KOPT-K1 (cell line): ENCODE measurements at regions not wholly inside any gene's neighbourhood (a gene's known extent, or its start where the extent isn't known, plus 50 kb on each side); places are given as distances from the start of the nearest gene placed in this dataset.
"Not testable (repeated sequence)": the region's sequence is repeated elsewhere in the genome, so short reads cannot be mapped to it uniquely, and the experiment has no call there.

ENCODE experiments used
- H3K27ac ChIP-seq: fragments of 200-600 bp; sonication (generic); 2 replicates; pipeline ENCODE4 v1.5.1; 2016; ENCODE audit warnings: antibody characterized with exemption, mild to moderate bottlenecking, low read depth, low read length; ENCODE audit not compliant: poor library complexity, severe bottlenecking
- H3K36me3 ChIP-seq: fragments of 200-600 bp; sonication (generic); 2 replicates; pipeline ENCODE4 v1.5.1; 2017; ENCODE audit warnings: antibody characterized with exemption, mild to moderate bottlenecking, low read length, moderate library complexity; ENCODE audit not compliant: insufficient read depth
- H3K9me3 ChIP-seq: fragments of 200-600 bp; sonication (generic); 2 replicates; pipeline ENCODE4 v1.5.1; 2017; ENCODE audit warnings: antibody characterized with exemption, low read length, mild to moderate bottlenecking; ENCODE audit not compliant: insufficient read depth, poor library complexity, severe bottlenecking

DNA sequence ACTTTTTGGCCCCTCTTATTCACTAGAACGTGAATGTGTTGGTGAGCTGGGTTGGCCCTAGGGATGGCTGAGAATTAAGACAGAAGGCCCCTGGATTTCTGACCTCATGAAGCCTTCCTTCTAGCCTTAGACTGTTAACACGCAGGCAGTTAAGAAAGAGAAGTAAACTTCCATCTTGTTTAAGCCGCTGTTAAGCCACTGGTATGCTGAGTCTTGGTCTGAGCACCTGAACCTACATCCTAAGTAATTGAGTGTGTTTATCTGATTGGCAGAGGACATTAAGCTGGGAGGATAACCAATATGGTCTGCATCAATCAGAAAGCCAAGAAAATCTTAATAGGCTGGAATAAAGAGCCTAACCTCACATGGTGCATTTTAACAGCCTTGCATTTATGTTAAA is 535.0 kb upstream of the ARID1B start:
- Histone ChIP-seq H3K9me3 (no peaks in the 10 kb centered on the region), H3K36me3 (no peaks in the 10 kb centered on the region), H3K27ac (no peak overlapping the region)

DNA sequence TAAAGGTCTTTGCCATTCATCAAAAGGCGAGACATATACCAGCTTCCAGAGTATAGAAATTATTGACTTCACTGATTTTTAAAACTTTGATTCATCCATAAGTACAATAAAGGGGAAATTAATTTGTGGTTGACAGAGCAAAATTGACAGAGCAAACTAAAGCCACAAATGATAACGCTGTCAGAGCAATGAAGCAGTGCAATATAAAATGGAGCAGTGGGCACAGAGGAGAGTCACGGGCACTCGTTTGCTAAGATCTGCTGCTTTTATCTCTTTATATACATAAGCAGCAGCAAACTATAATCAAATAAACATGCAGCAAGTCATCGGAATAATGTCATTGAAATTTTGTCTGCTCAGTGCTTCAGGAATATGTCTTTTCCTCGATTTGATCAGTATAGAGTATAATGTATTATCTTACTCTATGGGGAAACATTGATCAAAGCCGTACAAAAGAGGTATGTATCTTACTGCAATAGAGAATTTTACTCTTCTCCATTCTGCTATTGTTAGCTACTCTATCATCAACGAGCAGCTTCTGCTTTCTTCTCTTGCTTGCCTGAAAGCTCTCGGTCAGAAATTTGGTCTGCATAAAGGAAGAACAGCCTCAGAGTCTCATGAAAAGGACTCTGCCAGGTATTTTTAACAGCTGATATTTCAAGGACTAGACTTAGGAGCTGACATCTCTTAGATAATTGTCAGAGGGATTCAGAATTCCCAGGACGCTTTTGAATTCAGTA is 546.0 kb upstream of the ARID1B start:
- Histone ChIP-seq H3K36me3 (no peaks in the 10 kb centered on the region), H3K9me3 (no peaks in the 10 kb centered on the region), H3K27ac (no peak overlapping the region)

DNA sequence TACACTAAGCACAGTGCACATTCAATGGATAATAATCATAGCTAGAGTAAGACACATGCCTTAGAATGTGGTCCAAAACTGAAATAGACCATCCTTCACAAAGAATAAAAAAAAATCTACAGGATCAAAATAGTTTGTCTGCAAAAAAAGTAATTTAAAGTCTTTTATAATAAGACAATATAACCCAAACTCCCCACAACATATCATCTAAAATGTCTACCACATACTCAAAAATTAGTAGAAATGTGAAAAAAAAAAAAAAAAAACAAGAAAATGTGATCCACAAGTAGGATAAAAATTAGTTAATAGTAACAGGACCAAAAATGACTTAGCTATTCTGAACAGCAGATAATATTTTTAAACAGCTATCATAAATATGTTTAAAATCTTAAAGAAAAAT is 557.2 kb upstream of the ARID1B start:
- H3K27ac ChIP-seq, result no peak overlapping the region
- H3K9me3 ChIP-seq, result peaks cover 5% of the 10 kb centered on the region
- H3K36me3 ChIP-seq, result no peaks in the 10 kb centered on the region

DNA sequence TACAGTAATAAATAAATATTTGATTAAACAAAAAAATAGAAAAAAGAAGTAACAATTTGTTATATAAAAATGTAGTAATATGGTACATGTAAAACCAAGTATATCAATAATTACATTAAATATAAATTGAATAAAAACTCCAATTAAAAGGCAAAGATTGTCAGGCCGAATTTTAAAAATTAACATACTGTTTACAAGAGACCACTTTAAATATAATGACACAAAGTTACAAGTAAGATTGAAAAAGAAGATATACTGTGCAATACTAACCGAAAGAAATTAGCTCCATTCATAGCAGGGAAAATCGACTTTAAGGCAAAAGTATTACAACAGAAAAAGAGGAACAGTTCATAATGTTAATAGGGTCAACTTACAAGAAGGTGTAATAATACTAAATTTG is 571.5 kb upstream of the ARID1B start:
- Histone ChIP-seq H3K9me3 (no peaks in the 10 kb centered on the region), H3K36me3 (no peaks in the 10 kb centered on the region), H3K27ac (no peak overlapping the region)

DNA sequence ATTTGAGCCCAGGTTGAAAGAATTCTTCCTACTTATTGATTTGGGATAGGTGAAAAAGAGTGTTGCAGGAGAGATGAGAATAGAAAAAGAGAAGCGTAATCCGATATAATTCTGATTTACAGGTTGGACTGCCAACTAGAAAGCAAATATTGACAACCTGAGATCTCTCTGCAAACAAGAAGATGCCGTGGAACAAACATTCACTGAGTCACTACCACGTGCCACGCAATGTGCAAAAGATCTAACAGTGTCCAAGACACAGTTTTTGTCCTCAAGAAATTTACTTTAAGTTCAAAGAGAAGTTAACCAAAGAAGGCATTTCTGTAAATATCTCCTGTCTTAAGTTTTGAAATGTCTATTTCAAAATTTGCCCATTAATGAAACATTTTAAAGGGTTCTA is 578.0 kb upstream of the ARID1B start:
- H3K36me3 ChIP-seq, result no peaks in the 10 kb centered on the region
- no peak overlapping the region for H3K27ac ChIP-seq
- no peaks in the 10 kb centered on the region for H3K9me3 ChIP-seq

DNA sequence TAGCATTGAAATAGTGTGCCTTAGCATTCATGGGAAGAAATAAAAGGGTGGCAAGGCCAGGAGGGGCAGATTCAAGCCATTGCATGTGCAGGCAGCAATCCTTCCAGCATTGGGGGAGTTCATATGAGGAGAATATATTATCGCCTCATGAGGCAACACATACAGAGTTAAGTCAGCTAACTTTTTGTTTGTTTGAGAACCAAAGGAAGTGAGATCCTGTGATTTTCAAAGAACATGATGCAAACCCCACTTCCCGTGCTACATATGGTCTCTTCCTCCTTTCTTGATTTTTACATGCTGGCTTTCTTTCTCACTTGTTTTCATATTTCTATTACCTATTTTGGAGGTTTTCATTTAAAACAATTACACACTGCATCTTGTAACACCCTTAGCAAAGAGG is 579.7 kb upstream of the ARID1B start:
- Histone ChIP-seq H3K27ac (no peak overlapping the region), H3K9me3 (no peaks in the 10 kb centered on the region), H3K36me3 (no peaks in the 10 kb centered on the region)

DNA sequence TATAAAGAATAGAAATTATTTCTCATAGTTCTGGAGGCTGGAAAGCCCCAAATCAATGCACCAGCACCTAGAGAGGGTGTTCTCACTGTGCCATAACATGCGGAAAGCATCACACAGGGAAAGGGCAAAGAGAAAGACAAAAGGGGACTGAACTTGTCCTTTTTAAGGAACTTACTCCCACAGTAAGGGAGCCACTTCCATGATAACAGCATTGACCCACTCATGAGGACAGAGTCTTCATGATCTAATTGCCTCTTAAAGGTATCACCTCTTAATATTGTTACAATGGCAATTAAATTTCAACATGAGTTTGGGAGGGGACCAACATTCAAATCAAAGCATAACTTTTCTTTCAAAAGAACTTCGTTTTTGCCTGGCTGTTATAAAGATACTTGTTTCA is 582.2 kb upstream of the ARID1B start:
- Histone ChIP-seq H3K27ac (no peak overlapping the region), H3K36me3 (no peaks in the 10 kb centered on the region), H3K9me3 (no peaks in the 10 kb centered on the region)

DNA sequence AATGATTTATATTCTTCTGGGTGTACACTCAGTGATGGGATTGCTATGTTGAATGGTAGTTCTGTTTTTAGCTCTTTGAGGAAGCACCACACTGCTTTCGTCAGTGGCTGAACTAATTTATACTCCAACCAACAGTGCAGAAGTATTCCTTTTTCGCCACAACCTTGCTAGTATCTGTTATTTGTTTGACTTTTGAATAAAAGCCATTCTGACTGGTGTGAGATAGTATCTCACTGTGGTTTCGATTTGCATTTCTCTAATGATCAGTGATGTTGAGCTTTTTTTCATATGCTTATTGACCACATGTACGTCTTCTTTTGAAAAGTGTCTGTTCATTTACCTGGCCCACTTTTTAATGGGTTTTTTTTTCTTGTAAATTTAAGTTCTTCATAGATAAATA is 583.8 kb upstream of the ARID1B start:
- Histone ChIP-seq H3K27ac (no peak overlapping the region), H3K9me3 (no peaks in the 10 kb centered on the region), H3K36me3 (no peaks in the 10 kb centered on the region)

DNA sequence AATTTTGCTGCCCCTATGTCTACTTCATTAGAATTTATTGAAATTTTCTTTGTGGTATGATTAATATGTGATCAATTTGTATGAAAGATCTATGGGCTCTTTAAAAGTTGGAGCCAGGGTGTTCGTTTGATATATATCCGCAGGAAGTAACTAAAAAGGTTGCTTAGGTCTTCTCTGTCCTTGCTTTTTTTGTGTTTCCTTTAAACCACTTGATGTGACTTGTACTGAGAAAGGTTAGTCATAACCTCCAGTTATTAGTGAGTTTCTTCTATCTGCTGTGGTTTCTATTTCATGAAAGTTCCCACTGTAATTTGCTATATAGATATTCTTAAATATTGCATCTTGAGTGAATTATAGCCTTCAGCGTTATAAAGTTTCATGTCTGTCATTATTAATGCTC is 585.3 kb upstream of the ARID1B start:
- no peak overlapping the region for H3K27ac ChIP-seq
- no peaks in the 10 kb centered on the region for H3K36me3 ChIP-seq
- no peaks in the 10 kb centered on the region for H3K9me3 ChIP-seq

DNA sequence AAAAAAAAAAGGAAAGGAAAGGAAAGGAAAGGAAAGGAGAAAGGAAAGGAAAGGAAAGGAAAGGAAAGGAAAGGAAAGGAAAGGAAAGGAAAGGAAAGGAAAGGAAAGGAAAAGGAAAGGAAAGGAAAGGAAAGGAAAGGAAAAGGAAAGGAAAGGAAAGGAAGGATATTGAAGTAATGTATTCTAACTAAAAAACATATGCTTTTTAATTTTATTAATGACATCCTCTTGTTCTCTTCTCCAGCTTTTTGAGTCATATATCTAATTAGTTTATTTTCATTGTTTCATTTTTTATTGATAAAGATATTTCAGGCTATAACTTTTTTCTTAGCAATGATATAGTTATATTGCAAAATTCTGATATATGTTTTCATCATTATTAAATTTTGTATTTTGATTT is 585.8 kb upstream of the ARID1B start:
- not testable (repeated sequence) for H3K9me3 ChIP-seq

DNA sequence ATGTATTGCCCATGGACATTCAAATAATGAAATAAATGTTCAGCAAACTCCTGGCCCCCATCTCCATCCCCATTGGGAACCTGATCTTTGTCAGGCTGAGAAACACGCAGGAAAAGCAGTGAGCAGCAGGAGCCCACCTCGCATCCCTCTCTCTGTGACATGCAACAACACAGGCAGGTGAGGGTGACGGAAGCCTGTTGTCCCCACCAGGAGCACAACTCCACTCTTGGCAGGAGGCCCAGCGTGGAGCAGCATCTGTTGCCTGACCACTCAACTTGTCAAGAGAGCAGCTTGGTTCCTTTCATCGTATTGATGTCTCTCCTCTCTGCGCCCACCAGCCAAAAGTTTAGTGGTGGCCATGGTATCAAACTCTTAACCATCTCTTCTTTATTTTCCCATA is 586.9 kb upstream of the ARID1B start:
- Histone ChIP-seq H3K9me3 (no peaks in the 10 kb centered on the region), H3K36me3 (no peaks in the 10 kb centered on the region), H3K27ac (no peak overlapping the region)

More for the DNA sequence above, 585.8 kb upstream of the ARID1B start:
- not testable (repeated sequence) for H3K36me3 ChIP-seq, H3K27ac ChIP-seq

DNA sequence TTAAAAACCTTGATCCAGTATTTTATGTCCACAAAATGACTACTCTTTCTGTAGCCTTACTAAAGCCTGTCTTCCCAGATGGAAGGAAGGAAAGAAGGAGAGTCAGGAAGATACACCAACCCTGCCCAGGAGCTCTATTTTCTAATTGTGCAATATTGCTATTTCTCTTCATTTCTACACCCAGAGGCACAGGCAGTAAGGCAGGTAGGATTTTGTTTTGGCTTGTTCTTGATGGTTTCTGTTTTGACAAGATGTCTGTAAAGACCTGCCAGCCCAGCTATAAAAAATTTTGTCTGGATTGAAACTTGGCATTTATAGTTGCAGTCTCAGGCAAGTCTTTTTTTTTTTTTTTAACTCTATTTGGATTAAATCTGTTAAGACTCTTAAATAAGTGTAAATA is 587.5 kb upstream of the ARID1B start:
- H3K36me3 ChIP-seq, result no peaks in the 10 kb centered on the region
- no peak overlapping the region for H3K27ac ChIP-seq
- no peaks in the 10 kb centered on the region for H3K9me3 ChIP-seq

DNA sequence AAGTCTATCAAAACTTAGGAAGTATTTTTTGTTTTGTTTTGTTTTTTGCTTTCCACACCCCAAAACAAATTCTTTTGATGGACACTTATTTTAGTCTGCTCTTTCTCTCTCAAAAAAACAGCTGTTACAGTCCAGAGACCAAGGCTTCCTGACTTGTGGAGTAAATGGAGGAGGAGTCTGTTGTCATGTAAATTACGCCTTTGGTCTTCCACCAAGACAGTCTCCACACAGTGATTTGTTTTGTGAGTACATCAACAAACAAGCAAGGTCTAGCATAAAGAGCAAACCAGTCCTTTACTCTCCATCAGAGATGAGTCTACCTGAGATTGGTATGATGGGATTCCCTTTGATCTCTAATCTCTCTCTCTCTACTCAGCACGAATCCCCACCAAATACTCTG is 588.0 kb upstream of the ARID1B start:
- H3K9me3 ChIP-seq, result no peaks in the 10 kb centered on the region
- no peak overlapping the region for H3K27ac ChIP-seq
- H3K36me3 ChIP-seq, result no peaks in the 10 kb centered on the region

DNA sequence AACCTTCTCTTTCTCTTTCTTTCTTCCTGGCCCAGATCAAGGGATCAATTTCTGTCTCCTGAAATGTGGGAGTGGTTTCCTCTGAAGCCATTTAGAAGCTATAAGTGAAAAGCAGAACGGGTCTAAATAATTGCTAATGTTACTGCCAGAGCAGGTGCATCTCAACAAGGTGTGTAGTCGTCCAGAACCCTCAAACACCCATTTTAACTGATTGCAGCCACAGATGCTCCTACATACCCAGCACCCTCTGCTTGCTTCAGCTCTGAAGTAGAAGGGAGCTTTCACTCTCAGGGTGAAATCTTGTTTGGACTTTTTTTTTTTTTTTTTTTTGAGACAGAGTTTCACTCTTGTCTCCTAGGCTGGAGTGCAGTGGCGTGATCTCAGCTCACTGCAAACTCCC is 592.1 kb upstream of the ARID1B start:
- H3K9me3 ChIP-seq, result no peaks in the 10 kb centered on the region
- H3K27ac ChIP-seq, result no peak overlapping the region

DNA sequence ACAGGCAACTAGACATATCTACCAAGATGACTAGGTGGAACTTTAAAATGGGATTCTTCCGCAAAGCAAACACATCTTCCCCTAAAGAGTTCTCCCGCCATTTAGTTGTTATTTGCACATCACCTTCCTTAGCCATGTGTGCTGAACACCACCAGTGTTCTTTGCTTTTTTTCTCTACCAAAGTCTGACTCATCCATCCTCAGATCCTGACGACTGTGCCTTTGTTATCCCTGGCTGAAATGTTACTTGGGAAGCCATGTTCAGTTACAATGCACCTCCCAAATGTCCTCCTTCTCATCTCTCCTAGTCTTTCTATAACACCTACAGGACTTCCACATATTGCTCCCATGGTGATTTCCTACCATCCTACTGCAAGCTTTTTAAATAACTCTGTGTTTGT is 593.5 kb upstream of the ARID1B start:
- Histone ChIP-seq H3K27ac (no peak overlapping the region), H3K36me3 (no peaks in the 10 kb centered on the region), H3K9me3 (no peaks in the 10 kb centered on the region)

More for the DNA sequence above, 592.1 kb upstream of the ARID1B start:
- H3K36me3 ChIP-seq, result no peaks in the 10 kb centered on the region

DNA sequence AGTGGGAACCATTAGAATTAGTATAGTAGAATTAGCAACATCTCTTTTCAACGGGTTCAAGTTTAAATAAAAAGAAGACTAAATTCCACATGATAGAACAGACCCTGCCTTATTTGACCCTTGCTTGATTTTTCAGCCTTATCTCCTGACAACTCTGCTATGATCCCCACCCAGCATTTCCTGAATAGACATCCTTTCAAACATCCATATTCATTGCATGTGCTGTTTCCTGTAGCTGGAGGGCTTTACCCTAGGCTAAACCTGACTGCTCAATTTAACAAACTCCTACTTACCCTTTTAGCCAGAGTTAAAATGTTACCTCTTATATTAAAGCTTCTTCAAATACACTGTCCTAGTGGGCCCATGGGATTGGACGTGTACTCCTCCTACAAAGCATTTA is 594.8 kb upstream of the ARID1B start:
- no peak overlapping the region for H3K27ac ChIP-seq
- no peaks in the 10 kb centered on the region for H3K36me3 ChIP-seq
- no peaks in the 10 kb centered on the region for H3K9me3 ChIP-seq
